ENCODE measurements at regions not wholly inside any gene's neighbourhood (a gene's known extent, or its start where the extent isn't known, plus 50 kb on each side); places are given as distances from the start of the nearest gene placed in this dataset.

DNA sequence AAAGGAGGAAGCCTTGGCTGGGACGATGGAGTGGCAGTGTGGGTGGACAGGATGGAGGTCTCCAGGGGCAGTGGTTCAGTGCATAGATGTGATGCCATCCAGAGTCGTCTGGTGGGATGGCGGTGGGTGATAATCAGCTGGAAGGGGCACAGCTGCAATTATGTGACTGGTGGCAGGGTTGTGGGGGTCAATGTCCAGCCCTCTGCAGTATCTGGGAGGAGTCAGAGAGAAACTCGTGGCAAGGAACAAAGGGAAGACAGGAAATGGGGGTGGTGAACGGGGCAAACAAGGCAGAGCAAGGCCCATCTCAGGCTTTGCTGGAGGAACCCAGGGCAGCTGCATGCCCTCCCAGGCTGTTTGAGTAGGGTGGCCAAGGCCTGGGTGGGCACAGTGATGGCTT, 118.3 kb upstream of the USP24 start:
- H3K9me3 ChIP-seq (ENCODE audit: low read length) = no peaks in the 10 kb centered on the region
- CTCF ChIA-PET (ENCODE audit: low intra/inter-chr PET ratio, low total read pairs) = no interaction called here
- no peak for ATAC-seq
- H3K27ac ChIP-seq (ENCODE audit: extremely low read length, insufficient read depth, low read length) = no peak overlapping the region
- no peak overlapping the region for H3K9ac ChIP-seq (ENCODE audit: insufficient read depth, low read depth, low read length)
- in situ Hi-C loops (cut with HindIII; ENCODE audit: extremely low pct_ligation_motif_present, low pct_unique_long_range_greater_than_20kb) = no loop called here
- POLR2A ChIA-PET = no interaction called here
- no peak overlapping the region; a peak in 1 of 6 replicates for H3K4me3 ChIP-seq (replicated peaks in 1 of 3; ENCODE audit: insufficient read depth in 1 of 3, low read depth in 2 of 3, low read length in 3 of 3)
- no TSS peak for BruUV-seq (replicated peaks)
- no peak overlapping the region for H2AFZ ChIP-seq (ENCODE audit: low read length)
- H3K4me2 ChIP-seq (ENCODE audit: low read depth, low read length) = peak overlapping the region; percentile 41; the same call in 1 of the 2 replicates
- no peak for DNase-seq (ENCODE audit: low spot score)
- FAIRE-seq = no peak
- peaks cover 0 to 11% of the 10 kb centered on the region in 2 experiments; a peak in 3 of 5 replicates for H3K27me3 ChIP-seq (ENCODE audit: control insufficient read depth in 1 of 2, insufficient read depth in 2 of 2, low read length in 2 of 2)
- no peaks in the 10 kb centered on the region for H4K20me1 ChIP-seq (ENCODE audit: insufficient read depth, low read length)
- WGBS (ENCODE audit: low lambda C conversion rate) = 31% methylated on average over 5 of the region's 5 CpGs
- no peaks in the 10 kb centered on the region for H3K79me2 ChIP-seq (ENCODE audit: insufficient read depth, low read length)
- no peak for TF ChIP-seq CEBPB (IDR thresholded peaks at IDR 0.05; ENCODE audit: borderline replicate concordance, low read depth, low read length)
- no peak for TF ChIP-seq HCFC1 (IDR thresholded peaks at IDR 0.05; ENCODE audit: low read depth, low read length)
- no peak for TF ChIP-seq SCMH1 (CRISPR knock-in tag; IDR thresholded peaks at IDR 0.05; ENCODE audit: borderline replicate concordance)
- no peak for TF ChIP-seq ERF (CRISPR knock-in tag; IDR thresholded peaks at IDR 0.05)
- no peak for TF ChIP-seq AKAP8 (CRISPR knock-in tag; IDR thresholded peaks at IDR 0.05)
- TF ChIP-seq ETV6 (CRISPR knock-in tag; conservative IDR thresholded peaks at IDR 0.05) = no peak
- no peak for TF ChIP-seq GLI4 (CRISPR knock-in tag; IDR thresholded peaks at IDR 0.05; ENCODE audit: borderline replicate concordance)
- no peak for TF ChIP-seq GATAD1 (CRISPR knock-in tag; IDR thresholded peaks at IDR 0.05)
- TF ChIP-seq MTF2 (CRISPR knock-in tag; IDR thresholded peaks at IDR 0.05; ENCODE audit: borderline replicate concordance) = no peak
- TF ChIP-seq, protein P1, sequence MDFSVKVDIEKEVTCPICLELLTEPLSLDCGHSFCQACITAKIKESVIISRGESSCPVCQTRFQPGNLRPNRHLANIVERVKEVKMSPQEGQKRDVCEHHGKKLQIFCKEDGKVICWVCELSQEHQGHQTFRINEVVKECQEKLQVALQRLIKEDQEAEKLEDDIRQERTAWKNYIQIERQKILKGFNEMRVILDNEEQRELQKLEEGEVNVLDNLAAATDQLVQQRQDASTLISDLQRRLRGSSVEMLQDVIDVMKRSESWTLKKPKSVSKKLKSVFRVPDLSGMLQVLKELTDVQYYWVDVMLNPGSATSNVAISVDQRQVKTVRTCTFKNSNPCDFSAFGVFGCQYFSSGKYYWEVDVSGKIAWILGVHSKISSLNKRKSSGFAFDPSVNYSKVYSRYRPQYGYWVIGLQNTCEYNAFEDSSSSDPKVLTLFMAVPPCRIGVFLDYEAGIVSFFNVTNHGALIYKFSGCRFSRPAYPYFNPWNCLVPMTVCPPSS (IDR thresholded peaks at IDR 0.05) = no peak
- TF ChIP-seq RCOR2 (CRISPR knock-in tag; IDR thresholded peaks at IDR 0.05) = no peak
- peaks cover 16% of the 10 kb centered on the region for H3K4me1 ChIP-seq (ENCODE audit: insufficient read depth, low read length)
- intact Hi-C loops (cut with micrococcal nuclease; ENCODE audit: unreplicated experiment) = no loop called here
- H3K36me3 ChIP-seq (replicated peaks in 1 of 2; ENCODE audit: control insufficient read depth in 1 of 2, insufficient read depth in 2 of 2, low read length in 2 of 2) = no peaks in the 10 kb centered on the region
